Vagina (tissue), 2 donors: ENCODE measurements at regions not wholly inside any gene's neighbourhood (a gene's known extent, or its start where the extent isn't known, plus 50 kb on each side); places are given as distances from the start of the nearest gene placed in this dataset.

Experiments used
- DNase-seq, 2 donors: peaks; one replicate each; pipeline ENCODE4 v3.0.0-alpha.2; 2017; ENCODE audit errors: extremely low spot score in 2 of 2
- H3K27ac ChIP-seq: fragments of 200-600 bp; sonication (generic); one replicate; pipeline ENCODE4 v1.5.1; 2019
- H3K27me3 ChIP-seq: fragments of 200-600 bp; sonication (generic); one replicate; pipeline ENCODE4 v1.5.1; 2019
- H3K36me3 ChIP-seq, 2 donors: fragments of 200-600 bp; sonication (generic); one replicate each; pipeline ENCODE4 v1.5.1; 2017 to 2019
- H3K4me1 ChIP-seq: fragments of 200-600 bp; sonication (generic); one replicate; pipeline ENCODE4 v1.5.1; 2019
- H3K4me3 ChIP-seq, 2 donors: fragments of 200-600 bp; sonication (generic); 1 replicate in 1 of 2; 2 replicates in 1 of 2; pipeline ENCODE4 v1.5.1; 2016 to 2019
- H3K9me3 ChIP-seq: fragments of 200-600 bp; sonication (generic); one replicate; pipeline ENCODE4 v1.5.1; 2019
- CTCF ChIP-seq, 3 experiments: fragments of 450-650 bp in 2 of 3; fragments of 200-600 bp in 1 of 3; sonication (generic) in 1 of 3; IDR thresholded peaks; one replicate each; pipeline ENCODE4 v1.5.1; 2017 to 2019; ENCODE audit warnings: antibody characterized with exemption in 3 of 3, mild to moderate bottlenecking in 2 of 3, moderate library complexity in 2 of 3
- POLR2A ChIP-seq, 2 donors: fragments of 450-650 bp; IDR thresholded peaks; one replicate each; pipeline ENCODE4 v1.6.1; 2017; ENCODE audit warnings: antibody characterized with exemption in 2 of 2, mild to moderate bottlenecking in 2 of 2, moderate library complexity in 2 of 2
- POLR2AphosphoS5 ChIP-seq, 2 donors: sonication (generic); formaldehyde crosslinking; IDR thresholded peaks; one replicate each; pipeline ENCODE4 v1.9.0; 2017; ENCODE audit warnings: antibody characterized with exemption in 2 of 2, mild to moderate bottlenecking in 2 of 2, low read depth in 1 of 2; ENCODE audit not compliant: insufficient read depth in 1 of 2
- intact Hi-C: fragments of 100-400 bp; cut with DNase I; formaldehyde crosslinking; loops from one replicate; pipeline ENCODE4 v1.15.1; 2023

GRCh38 chr6:113586413-113587077 lies 270.6 kb upstream of the MARCKS start:
- Histone ChIP-seq H3K27me3 (no peaks in the 10 kb centered on the region), H3K9me3 (no peaks in the 10 kb centered on the region), H3K27ac (no peak overlapping the region), H3K4me3 (no peak overlapping the region), H3K4me1 (peaks cover 1% of the 10 kb centered on the region), H3K36me3 (no peaks in the 10 kb centered on the region)
- no peak for DNase-seq
- intact Hi-C loops = no loop called here
- TF ChIP-seq POLR2AphosphoS5 (IDR thresholded peaks at IDR 0.05; ENCODE audit: insufficient read depth in 1 of 2, low read depth in 1 of 2) (no peak), POLR2A (IDR thresholded peaks at IDR 0.05) (no peak), CTCF (IDR thresholded peaks at IDR 0.05) (no peak)

GRCh38 chr6:113587078-113587699 lies 270.0 kb upstream of the MARCKS start:
- intact Hi-C loops = no loop called here
- no peak overlapping the region for H3K4me3 ChIP-seq
- no peak for DNase-seq
- H3K27ac ChIP-seq = no peak overlapping the region
- no peaks in the 10 kb centered on the region for H3K27me3 ChIP-seq
- no peaks in the 10 kb centered on the region for H3K36me3 ChIP-seq
- peaks cover 8% of the 10 kb centered on the region for H3K4me1 ChIP-seq
- H3K9me3 ChIP-seq = no peaks in the 10 kb centered on the region
- no peak for TF ChIP-seq POLR2AphosphoS5 (IDR thresholded peaks at IDR 0.05; ENCODE audit: insufficient read depth in 1 of 2, low read depth in 1 of 2)
- no peak for TF ChIP-seq POLR2A (IDR thresholded peaks at IDR 0.05)
- no peak for TF ChIP-seq CTCF (IDR thresholded peaks at IDR 0.05)

- no peak for TF ChIP-seq POLR2A (IDR thresholded peaks at IDR 0.05)
- TF ChIP-seq POLR2AphosphoS5 (IDR thresholded peaks at IDR 0.05; ENCODE audit: insufficient read depth in 1 of 2, low read depth in 1 of 2) = no peak
- TF ChIP-seq CTCF (IDR thresholded peaks at IDR 0.05) = no peak
- no peak overlapping the region for H3K27ac ChIP-seq
- no peaks in the 10 kb centered on the region for H3K27me3 ChIP-seq
- intact Hi-C loops = no loop called here
- H3K4me3 ChIP-seq = no peak overlapping the region
- peaks cover 9% of the 10 kb centered on the region for H3K4me1 ChIP-seq
- H3K36me3 ChIP-seq = no peaks in the 10 kb centered on the region
- no peak for DNase-seq
- H3K9me3 ChIP-seq = no peaks in the 10 kb centered on the region
Measured at GRCh38 chr6:113588646-113589045, 268.5 kb upstream of the MARCKS start.

- H3K4me3 ChIP-seq = no peak overlapping the region
- H3K27ac ChIP-seq = no peak overlapping the region
- TF ChIP-seq POLR2A (IDR thresholded peaks at IDR 0.05) (no peak), POLR2AphosphoS5 (IDR thresholded peaks at IDR 0.05; ENCODE audit: insufficient read depth in 1 of 2, low read depth in 1 of 2) (no peak), CTCF (IDR thresholded peaks at IDR 0.05) (no peak)
- peaks cover 28% of the 10 kb centered on the region for H3K4me1 ChIP-seq
- intact Hi-C loops = no loop called here
- H3K36me3 ChIP-seq = no peaks in the 10 kb centered on the region
- no peaks in the 10 kb centered on the region for H3K27me3 ChIP-seq
- H3K9me3 ChIP-seq = no peaks in the 10 kb centered on the region
- no peak for DNase-seq
Measured at GRCh38 chr6:113591896-113592827, 265.0 kb upstream of the MARCKS start.
